ENCODE measurements at regions not wholly inside any gene's neighbourhood (a gene's known extent, or its start where the extent isn't known, plus 50 kb on each side); places are given as distances from the start of the nearest gene placed in this dataset.

GRCh38 chr17:72514891-72515290 lies 394.1 kb downstream of the SOX9 start:
- no peak for TF ChIP-seq CTCF (conservative IDR thresholded peaks at IDR 0.05; ENCODE audit: low read length)
- no peak for TF ChIP-seq EZH2phosphoT487 (IDR thresholded peaks at IDR 0.05; ENCODE audit: borderline replicate concordance)

Data from Loucy (cell line).